ENCODE measurements at regions not wholly inside any gene's neighbourhood (a gene's known extent, or its start where the extent isn't known, plus 50 kb on each side); places are given as distances from the start of the nearest gene placed in this dataset.

DNA sequence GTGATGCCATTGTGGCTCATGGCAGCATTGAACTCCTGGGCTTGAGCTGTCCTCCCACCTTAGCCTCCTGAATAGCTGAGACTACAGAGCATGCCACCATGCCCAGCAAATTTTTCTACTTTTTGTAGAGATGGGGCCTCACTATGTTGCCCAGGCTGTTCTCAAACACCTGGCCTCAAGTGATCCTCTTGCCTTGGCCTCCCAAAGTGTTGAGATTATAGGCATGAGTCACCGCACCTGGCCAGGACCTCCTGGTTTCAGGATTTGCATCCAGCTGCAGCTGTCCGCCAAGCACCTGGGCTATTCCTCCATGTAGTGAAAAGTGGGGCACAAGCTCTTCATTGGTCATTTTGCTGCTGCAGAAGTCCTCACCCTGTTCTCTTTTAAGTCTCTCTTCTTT lies 58.9 kb downstream of the ZNF22 start:
- no peaks in the 10 kb centered on the region for H3K36me3 ChIP-seq (ENCODE audit: low read depth, low read length)
- no peak overlapping the region for H3K9ac ChIP-seq (ENCODE audit: low read length)
- no peak overlapping the region for H3K27ac ChIP-seq (ENCODE audit: low read length)
- H3K27me3 ChIP-seq (ENCODE audit: low read length): peaks cover 37% of the 10 kb centered on the region
- no peak for TF ChIP-seq EZH2 (IDR thresholded peaks at IDR 0.05; ENCODE audit: low read length, unreplicated experiment)
- TF ChIP-seq, protein P1, sequence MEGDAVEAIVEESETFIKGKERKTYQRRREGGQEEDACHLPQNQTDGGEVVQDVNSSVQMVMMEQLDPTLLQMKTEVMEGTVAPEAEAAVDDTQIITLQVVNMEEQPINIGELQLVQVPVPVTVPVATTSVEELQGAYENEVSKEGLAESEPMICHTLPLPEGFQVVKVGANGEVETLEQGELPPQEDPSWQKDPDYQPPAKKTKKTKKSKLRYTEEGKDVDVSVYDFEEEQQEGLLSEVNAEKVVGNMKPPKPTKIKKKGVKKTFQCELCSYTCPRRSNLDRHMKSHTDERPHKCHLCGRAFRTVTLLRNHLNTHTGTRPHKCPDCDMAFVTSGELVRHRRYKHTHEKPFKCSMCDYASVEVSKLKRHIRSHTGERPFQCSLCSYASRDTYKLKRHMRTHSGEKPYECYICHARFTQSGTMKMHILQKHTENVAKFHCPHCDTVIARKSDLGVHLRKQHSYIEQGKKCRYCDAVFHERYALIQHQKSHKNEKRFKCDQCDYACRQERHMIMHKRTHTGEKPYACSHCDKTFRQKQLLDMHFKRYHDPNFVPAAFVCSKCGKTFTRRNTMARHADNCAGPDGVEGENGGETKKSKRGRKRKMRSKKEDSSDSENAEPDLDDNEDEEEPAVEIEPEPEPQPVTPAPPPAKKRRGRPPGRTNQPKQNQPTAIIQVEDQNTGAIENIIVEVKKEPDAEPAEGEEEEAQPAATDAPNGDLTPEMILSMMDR (conservative IDR thresholded peaks at IDR 0.05; ENCODE audit: low read depth, low read length): no peak
- no peak for TF ChIP-seq EZH2phosphoT487 (IDR thresholded peaks at IDR 0.05; ENCODE audit: borderline replicate concordance, low read length)
- CTCF ChIA-PET: no interaction called here
- no peak overlapping the region for H3K4me3 ChIP-seq (ENCODE audit: low read length)
- no TSS peak for BruUV-seq (replicated peaks)
- H3K9me2 ChIP-seq (replicated peaks; ENCODE audit: low read length): no peaks in the 10 kb centered on the region
- H3F3A ChIP-seq (ENCODE audit: low read length, unreplicated experiment): no peaks in the 10 kb centered on the region
- no peak for ATAC-seq
- no peak overlapping the region for H2AFZ ChIP-seq (ENCODE audit: low read length)
- DNase-seq: no peak
- no peaks in the 10 kb centered on the region for H3K4me1 ChIP-seq (ENCODE audit: insufficient read depth, low read length)
- H3K79me2 ChIP-seq (ENCODE audit: low read length): no peaks in the 10 kb centered on the region
- no peak overlapping the region for H3K4me2 ChIP-seq (ENCODE audit: low read length)
- POLR2A ChIA-PET (ENCODE audit: unreplicated experiment): no interaction called here
- H4K20me1 ChIP-seq (ENCODE audit: low read length): no peaks in the 10 kb centered on the region
- no peaks in the 10 kb centered on the region for H3K9me3 ChIP-seq (ENCODE audit: low read length)
- intact Hi-C loops (cut with micrococcal nuclease): no loop called here

DNA sequence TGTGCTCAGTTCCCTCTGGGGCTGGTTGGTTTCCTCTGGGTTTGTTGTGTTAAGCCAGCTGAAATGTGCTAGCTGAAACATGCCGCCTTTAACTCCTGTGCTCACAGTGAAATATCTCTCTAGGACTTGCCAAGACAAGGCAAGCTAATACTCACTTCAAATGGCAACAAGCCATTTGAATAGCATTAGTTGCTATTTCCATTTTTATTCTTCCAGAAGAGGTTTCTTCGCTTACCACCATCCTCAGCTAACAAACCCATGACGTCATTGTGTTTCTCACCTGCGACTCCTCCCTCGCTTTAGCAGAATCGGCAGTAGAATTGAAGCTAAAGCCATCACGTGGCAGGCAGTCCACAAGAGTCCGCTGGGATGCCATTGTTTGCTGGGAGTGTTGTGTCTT lies 61.3 kb downstream of the ZNF22 start:
- POLR2A ChIA-PET (ENCODE audit: unreplicated experiment): no interaction called here
- Histone ChIP-seq H3K4me3 (ENCODE audit: low read length) (no peak overlapping the region), H3K27ac (ENCODE audit: low read length) (no peak overlapping the region), H3K79me2 (ENCODE audit: low read length) (no peaks in the 10 kb centered on the region), H4K20me1 (ENCODE audit: low read length) (no peaks in the 10 kb centered on the region), H3K9me2 (replicated peaks; ENCODE audit: low read length) (no peaks in the 10 kb centered on the region), H3K9me3 (ENCODE audit: low read length) (no peaks in the 10 kb centered on the region), H3K36me3 (ENCODE audit: low read depth, low read length) (no peaks in the 10 kb centered on the region), H3F3A (ENCODE audit: low read length, unreplicated experiment) (no peaks in the 10 kb centered on the region), H3K4me2 (ENCODE audit: low read length) (no peak overlapping the region), H3K4me1 (ENCODE audit: insufficient read depth, low read length) (no peaks in the 10 kb centered on the region), H3K27me3 (ENCODE audit: low read length) (peaks cover 44% of the 10 kb centered on the region), H3K9ac (ENCODE audit: low read length) (no peak overlapping the region), H2AFZ (ENCODE audit: low read length) (no peak overlapping the region)
- no peak for TF ChIP-seq EZH2phosphoT487 (IDR thresholded peaks at IDR 0.05; ENCODE audit: borderline replicate concordance, low read length)
- no peak for TF ChIP-seq EZH2 (IDR thresholded peaks at IDR 0.05; ENCODE audit: low read length, unreplicated experiment)
- TF ChIP-seq, protein P1 (conservative IDR thresholded peaks at IDR 0.05; ENCODE audit: low read depth, low read length): no peak
- intact Hi-C loops (cut with micrococcal nuclease): no loop called here
- ATAC-seq (no peak), DNase-seq (no peak)
- CTCF ChIA-PET: no interaction called here
- no TSS peak for BruUV-seq (replicated peaks)

DNA sequence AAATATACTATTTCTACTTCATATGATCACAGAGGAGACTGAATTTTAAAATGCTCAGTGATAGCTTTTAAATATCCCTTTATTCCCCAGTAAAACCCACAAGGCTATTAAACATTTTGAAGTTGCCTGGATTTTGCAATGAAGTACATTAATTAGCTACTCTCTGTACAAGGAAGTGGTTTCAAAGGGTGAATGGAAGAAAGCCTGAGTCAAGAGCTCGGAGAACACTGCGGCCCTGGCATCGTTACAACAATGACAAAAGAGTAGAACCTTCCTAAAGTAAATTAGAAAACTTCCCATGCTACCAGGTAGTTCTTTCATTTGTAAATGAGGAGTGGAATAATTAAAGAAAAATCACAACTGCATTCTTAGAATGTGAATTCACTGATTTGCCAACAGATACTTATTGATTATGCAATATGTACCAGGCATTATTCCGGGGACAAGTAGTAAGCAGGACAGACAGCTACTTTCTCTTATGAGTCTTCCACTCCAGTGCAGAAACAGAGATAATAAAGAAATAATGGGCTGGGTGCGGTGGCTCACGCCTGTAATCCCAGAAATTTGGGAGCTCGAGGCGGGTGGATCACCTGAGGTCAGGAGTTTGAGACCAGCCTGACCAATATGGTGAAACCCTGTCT lies 63.0 kb downstream of the ZNF22 start:
- ATAC-seq (no peak), DNase-seq (no peak)
- ChIA-PET POLR2A (ENCODE audit: unreplicated experiment) (no interaction called here), CTCF (no interaction called here)
- H3K27ac ChIP-seq (ENCODE audit: low read length): no peak overlapping the region
- H3K36me3 ChIP-seq (ENCODE audit: low read depth, low read length): no peaks in the 10 kb centered on the region
- H3K27me3 ChIP-seq (ENCODE audit: low read length): peaks cover 56% of the 10 kb centered on the region
- TF ChIP-seq EZH2 (IDR thresholded peaks at IDR 0.05; ENCODE audit: low read length, unreplicated experiment): no peak
- TF ChIP-seq, protein P1 (conservative IDR thresholded peaks at IDR 0.05; ENCODE audit: low read depth, low read length): no peak
- no peak for TF ChIP-seq EZH2phosphoT487 (IDR thresholded peaks at IDR 0.05; ENCODE audit: borderline replicate concordance, low read length)
- intact Hi-C loops (cut with micrococcal nuclease): no loop called here
- no peaks in the 10 kb centered on the region for H3K79me2 ChIP-seq (ENCODE audit: low read length)
- H3K9me2 ChIP-seq (replicated peaks; ENCODE audit: low read length): no peaks in the 10 kb centered on the region
- no peak overlapping the region for H2AFZ ChIP-seq (ENCODE audit: low read length)
- H3K9me3 ChIP-seq (ENCODE audit: low read length): no peaks in the 10 kb centered on the region
- no peak overlapping the region for H3K9ac ChIP-seq (ENCODE audit: low read length)
- no TSS peak for BruUV-seq (replicated peaks)
- H3F3A ChIP-seq (ENCODE audit: low read length, unreplicated experiment): no peaks in the 10 kb centered on the region
- no peaks in the 10 kb centered on the region for H4K20me1 ChIP-seq (ENCODE audit: low read length)
- H3K4me2 ChIP-seq (ENCODE audit: low read length): no peak overlapping the region
- H3K4me3 ChIP-seq (ENCODE audit: low read length): no peak overlapping the region
- no peaks in the 10 kb centered on the region for H3K4me1 ChIP-seq (ENCODE audit: insufficient read depth, low read length)

Data from PC-3 (cell line).